Fibroblast of pulmonary artery (primary cell): ENCODE measurements at regions not wholly inside any gene's neighbourhood (a gene's known extent, or its start where the extent isn't known, plus 50 kb on each side); places are given as distances from the start of the nearest gene placed in this dataset.

ENCODE experiments used
- DNase-seq: peaks from one replicate; pipeline ENCODE4 v3.0.0-alpha.2; 2010; ENCODE audit warnings: low read depth
- H3K4me3 ChIP-seq: replicated peaks from 2 replicates; pipeline ENCODE4 v1.5.1; 2011; ENCODE audit warnings: low read depth, mild to moderate bottlenecking, control low read depth, low read length, moderate library complexity
- CTCF ChIP-seq: IDR thresholded peaks from 2 replicates; pipeline ENCODE4 v1.5.1; 2011; ENCODE audit warnings: mild to moderate bottlenecking, control low read depth, low read length, inconsistent platforms; ENCODE audit errors: missing control alignments

GRCh38 chr5:104763216-104763615 is 1200.6 kb upstream of the NUDT12 start:
- DNase-seq = no peak

GRCh38 chr5:104757915-104758314 is 1195.3 kb upstream of the NUDT12 start:
- H3K4me3 ChIP-seq = no peak overlapping the region
- no peak for DNase-seq
- no peak for TF ChIP-seq CTCF

More at GRCh38 chr5:104763216-104763615, 1200.6 kb upstream of the NUDT12 start:
- TF ChIP-seq CTCF = no peak
- no peak overlapping the region for H3K4me3 ChIP-seq

GRCh38 chr5:104755806-104756205 is 1193.2 kb upstream of the NUDT12 start:
- no peak overlapping the region for H3K4me3 ChIP-seq
- DNase-seq = no peak
- TF ChIP-seq CTCF = no peak

GRCh38 chr5:104754311-104754995 is 1191.9 kb upstream of the NUDT12 start:
- TF ChIP-seq CTCF = no peak
- DNase-seq = no peak

GRCh38 chr5:104751969-104752368 is 1189.4 kb upstream of the NUDT12 start:
- no peak for TF ChIP-seq CTCF
- no peak for DNase-seq
- no peak overlapping the region for H3K4me3 ChIP-seq

More at GRCh38 chr5:104754311-104754995, 1191.9 kb upstream of the NUDT12 start:
- no peak overlapping the region for H3K4me3 ChIP-seq

GRCh38 chr5:104739905-104740304 is 1177.3 kb upstream of the NUDT12 start:
- no peak for TF ChIP-seq CTCF
- no peak for DNase-seq
- no peak overlapping the region for H3K4me3 ChIP-seq

- H3K4me3 ChIP-seq = no peak overlapping the region
- DNase-seq = no peak
- TF ChIP-seq CTCF = no peak
Measured at GRCh38 chr5:104739503-104739902, 1176.9 kb upstream of the NUDT12 start.
